Endothelial cell of hepatic sinusoid (primary cell): ENCODE measurements at regions not wholly inside any gene's neighbourhood (a gene's known extent, or its start where the extent isn't known, plus 50 kb on each side); places are given as distances from the start of the nearest gene placed in this dataset.
"Not testable (repeated sequence)": the region's sequence is repeated elsewhere in the genome, so short reads cannot be mapped to it uniquely, and the experiment has no call there.

ENCODE experiments used
- in situ Hi-C: cut with HindIII; loops from 2 replicates; pipeline ENCODE4 v1.10.0; 2017; ENCODE audit warnings: low sequenced_read_pairs

GRCh38 chr11:92168936-92169335 lies 55.7 kb upstream of the FAT3 start:
- in situ Hi-C loops, result no loop called here

- in situ Hi-C loops, result no loop called here
Measured at GRCh38 chr11:92167571-92167970, 57.0 kb upstream of the FAT3 start.

GRCh38 chr11:92166335-92166734 lies 58.3 kb upstream of the FAT3 start:
- in situ Hi-C loops, result no loop called here

GRCh38 chr11:92163879-92164278 lies 60.7 kb upstream of the FAT3 start:
- in situ Hi-C loops, result no loop called here

GRCh38 chr11:92162776-92163175 lies 61.8 kb upstream of the FAT3 start:
- in situ Hi-C loops, result no loop called here

GRCh38 chr11:92159931-92160330 lies 64.7 kb upstream of the FAT3 start:
- in situ Hi-C loops, result no loop called here

GRCh38 chr11:92157390-92157789 lies 67.2 kb upstream of the FAT3 start:
- in situ Hi-C loops, result not testable (repeated sequence)

- in situ Hi-C loops, result no loop called here
Measured at GRCh38 chr11:92154611-92155010, 70.0 kb upstream of the FAT3 start.

GRCh38 chr11:92154110-92154509 lies 70.5 kb upstream of the FAT3 start:
- in situ Hi-C loops, result no loop called here

GRCh38 chr11:92153542-92153941 lies 71.1 kb upstream of the FAT3 start:
- in situ Hi-C loops, result no loop called here

GRCh38 chr11:92152245-92152644 lies 72.4 kb upstream of the FAT3 start:
- in situ Hi-C loops, result no loop called here

GRCh38 chr11:92149996-92150395 lies 74.6 kb upstream of the FAT3 start:
- in situ Hi-C loops, result no loop called here

GRCh38 chr11:92141725-92142124 lies 82.9 kb upstream of the FAT3 start:
- in situ Hi-C loops, result no loop called here

- in situ Hi-C loops, result no loop called here
Measured at GRCh38 chr11:92141159-92141558, 83.5 kb upstream of the FAT3 start.

GRCh38 chr11:92140021-92140420 lies 84.6 kb upstream of the FAT3 start:
- in situ Hi-C loops, result no loop called here

GRCh38 chr11:92138296-92138695 lies 86.3 kb upstream of the FAT3 start:
- in situ Hi-C loops, result no loop called here

GRCh38 chr11:92137747-92138146 lies 86.9 kb upstream of the FAT3 start:
- in situ Hi-C loops, result no loop called here

- in situ Hi-C loops, result no loop called here
Measured at GRCh38 chr11:92136797-92137196, 87.8 kb upstream of the FAT3 start.

GRCh38 chr11:92131289-92131865 lies 93.2 kb upstream of the FAT3 start:
- in situ Hi-C loops, result no loop called here

- in situ Hi-C loops, result no loop called here
Measured at GRCh38 chr11:92130421-92130831, 94.2 kb upstream of the FAT3 start.

GRCh38 chr11:92129811-92130210 lies 94.8 kb upstream of the FAT3 start:
- in situ Hi-C loops, result no loop called here

- in situ Hi-C loops, result no loop called here
Measured at GRCh38 chr11:92128026-92128425, 96.6 kb upstream of the FAT3 start.

GRCh38 chr11:92125321-92125720 lies 99.3 kb upstream of the FAT3 start:
- in situ Hi-C loops, result no loop called here
